ENCODE measurements at regions not wholly inside any gene's neighbourhood (a gene's known extent, or its start where the extent isn't known, plus 50 kb on each side); places are given as distances from the start of the nearest gene placed in this dataset.

GRCh38 chr5:74152625-74153254 lies 487.8 kb downstream of the ENC1 start:
- DNase-seq (ENCODE audit: low read depth) = no peak
- no peak overlapping the region for H3K4me3 ChIP-seq (ENCODE audit: low read length)
- no peak for TF ChIP-seq CTCF (conservative IDR thresholded peaks at IDR 0.05; ENCODE audit: low read depth, low read length)

- H3K4me3 ChIP-seq (ENCODE audit: low read length) = no peak overlapping the region
- DNase-seq (ENCODE audit: low read depth) = no peak
- TF ChIP-seq CTCF (conservative IDR thresholded peaks at IDR 0.05; ENCODE audit: low read depth, low read length) = no peak
These were observed 488.4 kb downstream of the ENC1 start for GRCh38 chr5:74152136-74152535.

DNA sequence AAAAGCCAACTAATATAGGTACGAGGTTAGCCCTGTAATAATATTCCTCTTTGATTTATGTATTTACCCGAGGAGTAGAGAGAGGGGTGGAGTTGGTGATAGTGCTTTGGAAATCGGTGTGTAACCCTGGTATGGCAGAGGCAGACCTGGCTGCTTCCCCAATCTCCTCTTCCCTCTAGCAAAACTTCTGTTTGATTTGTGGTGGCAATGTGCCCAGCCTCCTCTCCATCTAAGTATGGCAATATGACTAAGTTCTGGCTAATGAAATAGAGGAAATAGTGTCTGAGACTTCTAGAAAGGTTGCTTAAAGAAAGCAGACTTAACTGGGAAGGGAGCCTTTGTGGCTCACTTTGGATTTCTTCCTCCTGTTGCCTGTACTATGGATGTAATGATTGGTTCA lies 491.1 kb downstream of the ENC1 start:
- no peak for TF ChIP-seq CTCF (conservative IDR thresholded peaks at IDR 0.05; ENCODE audit: low read depth, low read length)
- H3K4me3 ChIP-seq (ENCODE audit: low read length) = no peak overlapping the region
- no peak for DNase-seq (ENCODE audit: low read depth)

DNA sequence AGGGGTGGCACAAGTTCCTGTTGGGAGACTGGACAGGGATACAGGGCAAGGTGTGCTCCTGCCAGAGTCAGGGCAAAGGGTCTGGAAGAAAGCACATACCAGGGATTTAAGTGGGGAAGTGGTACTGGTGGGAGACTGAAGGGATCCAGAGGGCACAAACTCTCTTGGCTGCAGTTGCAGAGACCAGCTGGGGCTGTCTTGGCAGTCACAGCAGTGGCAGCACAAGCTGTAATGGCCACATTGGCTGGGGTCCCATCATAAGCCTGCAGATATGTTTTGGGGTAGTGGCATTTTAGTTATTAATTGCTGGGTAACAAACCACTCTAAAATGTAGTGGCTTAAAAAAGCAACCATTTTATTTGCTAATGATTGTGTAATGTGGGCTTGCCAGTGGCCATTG lies 492.2 kb downstream of the ENC1 start:
- H3K4me3 ChIP-seq (ENCODE audit: low read length) = no peak overlapping the region
- no peak for TF ChIP-seq CTCF (conservative IDR thresholded peaks at IDR 0.05; ENCODE audit: low read depth, low read length)
- DNase-seq (ENCODE audit: low read depth) = no peak

GRCh38 chr5:74146796-74147195 lies 493.7 kb downstream of the ENC1 start:
- no peak for TF ChIP-seq CTCF (conservative IDR thresholded peaks at IDR 0.05; ENCODE audit: low read depth, low read length)
- no peak overlapping the region for H3K4me3 ChIP-seq (ENCODE audit: low read length)
- DNase-seq (ENCODE audit: low read depth) = no peak

GRCh38 chr5:74145951-74146350 lies 494.6 kb downstream of the ENC1 start:
- no peak for TF ChIP-seq CTCF (conservative IDR thresholded peaks at IDR 0.05; ENCODE audit: low read depth, low read length)
- DNase-seq (ENCODE audit: low read depth) = no peak
- no peak overlapping the region for H3K4me3 ChIP-seq (ENCODE audit: low read length)

GRCh38 chr5:74143721-74144330 lies 496.7 kb downstream of the ENC1 start:
- DNase-seq (ENCODE audit: low read depth) = no peak
- no peak overlapping the region for H3K4me3 ChIP-seq (ENCODE audit: low read length)
- no peak for TF ChIP-seq CTCF (conservative IDR thresholded peaks at IDR 0.05; ENCODE audit: low read depth, low read length)
